ENCODE measurements at regions not wholly inside any gene's neighbourhood (a gene's known extent, or its start where the extent isn't known, plus 50 kb on each side); places are given as distances from the start of the nearest gene placed in this dataset.

DNA sequence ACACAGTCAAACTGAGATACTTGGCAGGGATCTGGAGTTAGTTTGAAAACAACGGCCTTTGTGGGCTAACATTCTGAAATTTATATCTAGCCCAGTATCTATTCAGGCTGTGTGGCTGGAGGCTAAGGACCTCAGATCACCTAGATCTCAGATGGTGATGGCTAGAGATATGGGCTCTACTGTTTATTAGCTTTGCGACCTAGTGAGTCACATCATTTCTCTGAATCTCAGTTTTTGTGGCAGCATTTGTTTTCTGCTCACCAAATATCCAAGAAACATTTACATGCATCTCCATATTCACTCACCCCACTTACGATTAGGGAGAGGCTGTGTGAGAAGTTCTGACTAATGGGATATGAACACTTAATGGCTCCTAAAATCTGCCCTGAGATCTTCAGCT is 503.9 kb downstream of the KIF20B start:
- no peaks in the 10 kb centered on the region for H3K4me1 Mint-ChIP-seq (ENCODE audit: unreplicated experiment)
- DNase-seq (ENCODE audit: low spot score) = no peak
- H3K27ac Mint-ChIP-seq (ENCODE audit: unreplicated experiment) = no peak overlapping the region
- no peaks in the 10 kb centered on the region for H3K36me3 Mint-ChIP-seq (ENCODE audit: low read depth, unreplicated experiment)
- no peak for TF ChIP-seq CTCF (IDR thresholded peaks at IDR 0.05; ENCODE audit: unreplicated experiment)
- no peak overlapping the region for H3K4me3 Mint-ChIP-seq (ENCODE audit: unreplicated experiment)
- H3K27me3 Mint-ChIP-seq (ENCODE audit: unreplicated experiment) = no peaks in the 10 kb centered on the region
- H3K9me3 Mint-ChIP-seq (ENCODE audit: unreplicated experiment) = no peaks in the 10 kb centered on the region

DNA sequence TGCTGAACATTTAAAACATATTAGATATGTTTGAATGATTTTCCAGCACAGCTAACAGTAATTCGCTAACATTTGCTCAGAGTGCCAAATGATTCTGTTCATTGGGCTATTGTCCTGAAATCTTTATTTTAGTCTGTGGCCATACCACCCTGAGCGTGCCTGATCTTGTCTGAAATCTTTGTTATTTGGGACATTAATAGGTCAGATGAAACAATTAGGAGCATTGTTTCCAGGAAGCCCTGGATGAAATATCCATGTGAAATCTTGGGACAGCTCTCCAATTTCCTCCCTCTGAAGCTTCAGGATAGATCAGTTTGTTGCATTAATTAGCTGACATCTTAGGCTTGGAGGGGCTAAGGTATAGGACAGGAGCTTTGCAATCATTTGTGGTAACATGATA is 512.0 kb downstream of the KIF20B start:
- Mint-ChIP-seq H3K4me1 (ENCODE audit: unreplicated experiment) (no peaks in the 10 kb centered on the region), H3K27ac (ENCODE audit: unreplicated experiment) (no peak overlapping the region), H3K4me3 (ENCODE audit: unreplicated experiment) (no peak overlapping the region), H3K36me3 (ENCODE audit: low read depth, unreplicated experiment) (no peaks in the 10 kb centered on the region), H3K9me3 (ENCODE audit: unreplicated experiment) (no peaks in the 10 kb centered on the region), H3K27me3 (ENCODE audit: unreplicated experiment) (no peaks in the 10 kb centered on the region)
- no peak for TF ChIP-seq CTCF (IDR thresholded peaks at IDR 0.05; ENCODE audit: unreplicated experiment)
- DNase-seq (ENCODE audit: low spot score) = no peak

GRCh38 chr10:90218846-90219245 is 517.5 kb downstream of the KIF20B start:
- Mint-ChIP-seq H3K36me3 (ENCODE audit: low read depth, unreplicated experiment) (no peaks in the 10 kb centered on the region), H3K4me3 (ENCODE audit: unreplicated experiment) (no peak overlapping the region), H3K27me3 (ENCODE audit: unreplicated experiment) (no peaks in the 10 kb centered on the region), H3K9me3 (ENCODE audit: unreplicated experiment) (no peaks in the 10 kb centered on the region), H3K4me1 (ENCODE audit: unreplicated experiment) (no peaks in the 10 kb centered on the region), H3K27ac (ENCODE audit: unreplicated experiment) (no peak overlapping the region)
- no peak for DNase-seq (ENCODE audit: low spot score)
- no peak for TF ChIP-seq CTCF (IDR thresholded peaks at IDR 0.05; ENCODE audit: unreplicated experiment)

GRCh38 chr10:90222372-90222771 is 521.0 kb downstream of the KIF20B start:
- Mint-ChIP-seq H3K27ac (ENCODE audit: unreplicated experiment) (no peak overlapping the region), H3K36me3 (ENCODE audit: low read depth, unreplicated experiment) (no peaks in the 10 kb centered on the region), H3K4me3 (ENCODE audit: unreplicated experiment) (no peak overlapping the region), H3K9me3 (ENCODE audit: unreplicated experiment) (no peaks in the 10 kb centered on the region), H3K27me3 (ENCODE audit: unreplicated experiment) (no peaks in the 10 kb centered on the region), H3K4me1 (ENCODE audit: unreplicated experiment) (no peaks in the 10 kb centered on the region)
- TF ChIP-seq CTCF (IDR thresholded peaks at IDR 0.05; ENCODE audit: unreplicated experiment) = no peak
- DNase-seq (ENCODE audit: low spot score) = no peak

GRCh38 chr10:90222939-90223338 is 521.5 kb downstream of the KIF20B start:
- Mint-ChIP-seq H3K9me3 (ENCODE audit: unreplicated experiment) (no peaks in the 10 kb centered on the region), H3K4me1 (ENCODE audit: unreplicated experiment) (no peaks in the 10 kb centered on the region), H3K4me3 (ENCODE audit: unreplicated experiment) (no peak overlapping the region), H3K27ac (ENCODE audit: unreplicated experiment) (no peak overlapping the region), H3K27me3 (ENCODE audit: unreplicated experiment) (no peaks in the 10 kb centered on the region), H3K36me3 (ENCODE audit: low read depth, unreplicated experiment) (no peaks in the 10 kb centered on the region)
- DNase-seq (ENCODE audit: low spot score) = no peak
- no peak for TF ChIP-seq CTCF (IDR thresholded peaks at IDR 0.05; ENCODE audit: unreplicated experiment)

Measured in endothelial cell (in vitro differentiated cells).